NCI-H146 treated with DMSO at 0.1 percent for 48 hours (cell line): ENCODE measurements at regions not wholly inside any gene's neighbourhood (a gene's known extent, or its start where the extent isn't known, plus 50 kb on each side); places are given as distances from the start of the nearest gene placed in this dataset.
A peak's percentile ranks its signal among the peaks of the same experiment; 100 is the strongest.
"Not testable (repeated sequence)": the region's sequence is repeated elsewhere in the genome, so short reads cannot be mapped to it uniquely, and the experiment has no call there.

Source experiments
- DNase-seq: peaks from one replicate; lab custom pipeline; 2025; ENCODE audit not compliant: unreplicated experiment; lab: John Stamatoyannopoulos, UW

- no peak for DNase-seq
These were observed 67.9 kb downstream of the TBX3 start for GRCh38 chr12:114616081-114616480.

- no peak for DNase-seq
These were observed 69.9 kb downstream of the TBX3 start for GRCh38 chr12:114614040-114614439.

- no peak for DNase-seq
These were observed 71.9 kb downstream of the TBX3 start for GRCh38 chr12:114612062-114612461.

- DNase-seq = no peak
These were observed 72.6 kb downstream of the TBX3 start for GRCh38 chr12:114611145-114612018.

- DNase-seq = no peak
These were observed 75.5 kb downstream of the TBX3 start for GRCh38 chr12:114608509-114608908.

- no peak for DNase-seq
These were observed 78.1 kb downstream of the TBX3 start for GRCh38 chr12:114605918-114606317.

GRCh38 chr12:114604606-114605005 is 79.4 kb downstream of the TBX3 start:
- DNase-seq = no peak

GRCh38 chr12:114600584-114600983 is 83.4 kb downstream of the TBX3 start:
- DNase-seq = not testable (repeated sequence)

- DNase-seq = no peak
These were observed 85.9 kb downstream of the TBX3 start for GRCh38 chr12:114598111-114598510.

- DNase-seq = no peak
These were observed 91.0 kb downstream of the TBX3 start for GRCh38 chr12:114592946-114593345.

GRCh38 chr12:114588061-114588460 is 95.9 kb downstream of the TBX3 start:
- no peak for DNase-seq

GRCh38 chr12:114580306-114580705 is 103.7 kb downstream of the TBX3 start:
- DNase-seq = no peak

- DNase-seq = no peak
These were observed 104.6 kb downstream of the TBX3 start for GRCh38 chr12:114579389-114579788.

- DNase-seq = no peak
These were observed 121.3 kb downstream of the TBX3 start for GRCh38 chr12:114562654-114563053.

- no peak for DNase-seq
These were observed 128.5 kb downstream of the TBX3 start for GRCh38 chr12:114555451-114555850.

- DNase-seq = peak; percentile 14
These were observed 136.3 kb downstream of the TBX3 start for GRCh38 chr12:114547636-114548035.

GRCh38 chr12:114530417-114530816 is 124.5 kb upstream of the TBX5 start:
- DNase-seq = no peak

- DNase-seq = no peak
These were observed 124.0 kb upstream of the TBX5 start for GRCh38 chr12:114529966-114530365.

- DNase-seq = no peak
These were observed 122.8 kb upstream of the TBX5 start for GRCh38 chr12:114528766-114529165.

GRCh38 chr12:114521160-114521559 is 115.2 kb upstream of the TBX5 start:
- DNase-seq = not testable (repeated sequence)

GRCh38 chr12:114512351-114512750 is 106.4 kb upstream of the TBX5 start:
- DNase-seq = no peak

- peak; percentile 1 for DNase-seq
These were observed 102.7 kb upstream of the TBX5 start for GRCh38 chr12:114508529-114509129.
